ENCODE measurements at regions not wholly inside any gene's neighbourhood (a gene's known extent, or its start where the extent isn't known, plus 50 kb on each side); places are given as distances from the start of the nearest gene placed in this dataset.

DNA sequence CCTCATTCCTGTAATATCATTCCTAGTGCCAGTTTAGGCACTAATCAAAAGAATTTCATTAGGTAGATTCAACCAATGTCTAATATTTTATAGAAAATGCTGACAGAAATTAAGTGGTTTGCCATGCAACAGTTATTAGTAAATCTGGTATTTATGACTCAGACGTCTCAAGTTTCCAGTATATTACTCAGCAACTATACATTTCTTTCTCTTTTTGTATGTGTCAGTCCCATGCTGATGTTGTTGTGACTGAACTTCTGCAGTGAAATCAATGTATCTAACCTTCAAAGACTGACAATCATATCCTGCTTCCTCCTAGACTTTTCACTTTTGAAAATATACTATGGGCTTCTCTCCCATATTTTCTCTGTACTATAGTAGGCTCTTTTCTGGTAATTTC is 822.5 kb downstream of the NR2F1-AS1 start:
- TF ChIP-seq TARDBP (IDR thresholded peaks at IDR 0.05; ENCODE audit: borderline replicate concordance) = no peak
- no peak for TF ChIP-seq CHD2 (IDR thresholded peaks at IDR 0.05; ENCODE audit: borderline replicate concordance, low read depth, low read length)
- no peak for TF ChIP-seq MYC (IDR thresholded peaks at IDR 0.05; ENCODE audit: insufficient read depth, insufficient read length, insufficient replicate concordance, low read length, severe bottlenecking)
- TF ChIP-seq ATF2 (IDR thresholded peaks at IDR 0.05; ENCODE audit: low read length) = no peak
- no peak for TF ChIP-seq FOXM1 (IDR thresholded peaks at IDR 0.05; ENCODE audit: low read depth, low read length)
- TF ChIP-seq SIN3A (IDR thresholded peaks at IDR 0.05; ENCODE audit: low read depth, low read length) = no peak
- TF ChIP-seq CBX5 (IDR thresholded peaks at IDR 0.05; ENCODE audit: low read depth) = no peak
- no peak for TF ChIP-seq CTCF (IDR thresholded peaks at IDR 0.05 in 2 of 3, conservative IDR thresholded peaks at IDR 0.05 in 1 of 3; ENCODE audit: control insufficient read depth in 2 of 3, extremely low read depth in 1 of 3, insufficient read depth in 1 of 3, low read depth in 3 of 3, low read length in 3 of 3)
- TF ChIP-seq EP300 (IDR thresholded peaks at IDR 0.05; ENCODE audit: borderline replicate concordance in 1 of 2, control insufficient read depth in 1 of 2, low read depth in 2 of 2, low read length in 2 of 2) = no peak
- TF ChIP-seq TBL1XR1 (IDR thresholded peaks at IDR 0.05; ENCODE audit: low read depth, low read length) = no peak
- TF ChIP-seq ZNF274 (IDR thresholded peaks at IDR 0.05; ENCODE audit: insufficient read depth, insufficient read length) = no peak

Data from GM12878 (cell line).